ENCODE measurements at regions not wholly inside any gene's neighbourhood (a gene's known extent, or its start where the extent isn't known, plus 50 kb on each side); places are given as distances from the start of the nearest gene placed in this dataset.
A peak's percentile ranks its signal among the peaks of the same experiment; 100 is the strongest.

GRCh38 chr6:165055231-165055630 is 254.2 kb downstream of the C6orf118 start:
- Histone ChIP-seq H3K27me3 (ENCODE audit: insufficient read depth, low read depth) (no peaks in the 10 kb centered on the region), H2AFZ (ENCODE audit: low read depth) (no peak overlapping the region), H3K4me3 (IDR thresholded peaks at IDR 0.05; ENCODE audit: insufficient read depth, low read depth, low read length) (no peak overlapping the region), H3K27ac (no peak overlapping the region), H3K4me1 (ENCODE audit: low read depth, poor library complexity, severe bottlenecking) (no peaks in the 10 kb centered on the region), H3K36me3 (ENCODE audit: insufficient read depth) (no peaks in the 10 kb centered on the region), H3K9ac (no peak overlapping the region), H3K79me2 (ENCODE audit: insufficient read depth, low read depth) (no peaks in the 10 kb centered on the region), H4K20me1 (ENCODE audit: insufficient read depth) (no peaks in the 10 kb centered on the region), H3K4me2 (no peak overlapping the region)
- no peak for TF ChIP-seq CTCF (conservative IDR thresholded peaks at IDR 0.05; ENCODE audit: low read depth, low read length)

DNA sequence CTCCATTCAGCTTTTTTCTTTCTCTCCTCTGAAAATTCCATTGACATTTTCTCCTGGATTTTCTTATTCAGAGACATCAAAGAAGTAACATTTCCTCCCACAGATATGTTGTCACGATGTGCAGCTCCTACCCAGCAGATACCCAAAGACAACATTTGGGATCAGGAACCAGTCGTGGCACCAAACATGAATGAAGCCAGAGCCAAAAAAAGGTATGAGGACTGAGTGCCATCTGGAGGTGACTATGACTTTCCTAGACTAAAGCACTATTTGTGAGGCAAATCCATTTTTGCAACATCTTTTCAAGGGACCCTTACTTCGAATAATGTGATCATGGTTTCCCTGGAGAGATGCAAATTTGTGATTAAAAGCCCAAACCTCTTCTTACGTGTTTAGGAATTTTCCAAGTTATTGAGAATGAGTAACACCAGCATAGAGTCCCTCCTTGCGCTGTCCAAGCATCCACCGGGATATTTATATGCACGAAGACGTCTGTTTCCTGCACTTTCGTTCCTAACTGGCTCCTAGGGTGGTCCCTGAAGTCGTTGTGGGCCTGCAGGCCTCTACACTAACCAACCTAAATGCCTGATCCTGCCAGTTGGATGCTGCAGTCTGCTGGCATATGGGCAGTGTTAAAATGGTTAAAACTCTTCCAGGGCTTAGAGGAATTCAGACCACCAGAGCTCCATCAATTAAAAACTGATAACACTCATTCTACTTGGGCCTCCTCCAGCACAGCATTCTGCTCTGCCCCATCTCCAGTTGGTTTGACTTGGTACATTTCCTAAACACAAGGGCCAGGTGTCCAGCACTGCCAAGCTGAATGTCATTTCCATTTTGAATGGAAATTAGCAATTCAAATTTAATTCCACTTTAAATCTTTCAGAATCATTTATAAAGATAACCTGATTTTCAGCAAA is 256.6 kb downstream of the C6orf118 start:
- Histone ChIP-seq H2AFZ (ENCODE audit: low read depth) (no peak overlapping the region), H3K4me1 (ENCODE audit: low read depth, poor library complexity, severe bottlenecking) (no peaks in the 10 kb centered on the region), H3K4me2 (no peak overlapping the region), H3K9ac (no peak overlapping the region), H3K4me3 (IDR thresholded peaks at IDR 0.05; ENCODE audit: insufficient read depth, low read depth, low read length) (no peak overlapping the region), H3K27me3 (ENCODE audit: insufficient read depth, low read depth) (no peaks in the 10 kb centered on the region), H3K27ac (no peak overlapping the region), H3K79me2 (ENCODE audit: insufficient read depth, low read depth) (no peaks in the 10 kb centered on the region), H3K36me3 (ENCODE audit: insufficient read depth) (no peaks in the 10 kb centered on the region), H4K20me1 (ENCODE audit: insufficient read depth) (no peaks in the 10 kb centered on the region)
- no peak for TF ChIP-seq CTCF (conservative IDR thresholded peaks at IDR 0.05; ENCODE audit: low read depth, low read length)

DNA sequence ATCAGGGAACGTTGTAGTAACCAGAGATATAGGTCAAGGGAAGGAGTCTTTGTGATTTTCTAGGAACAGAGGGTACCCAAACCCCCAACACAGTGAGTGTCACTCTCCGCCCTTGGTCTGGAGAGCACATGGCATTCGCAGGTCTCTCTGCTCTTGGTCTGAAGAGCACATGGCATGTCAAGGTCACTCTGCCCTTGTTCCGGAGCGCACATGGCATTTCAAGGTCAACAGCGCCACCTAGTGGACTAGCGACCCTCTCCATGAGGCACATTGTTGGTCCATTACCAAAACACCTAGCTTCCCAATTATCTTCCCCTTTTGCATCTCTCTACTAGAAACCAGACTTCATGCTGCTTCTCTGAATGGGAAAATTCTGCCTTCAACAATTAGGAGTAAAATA is 260.0 kb downstream of the C6orf118 start:
- Histone ChIP-seq H3K9ac (no peak overlapping the region), H3K4me1 (ENCODE audit: low read depth, poor library complexity, severe bottlenecking) (no peaks in the 10 kb centered on the region), H2AFZ (ENCODE audit: low read depth) (peak overlapping the region; percentile 64), H3K36me3 (ENCODE audit: insufficient read depth) (no peaks in the 10 kb centered on the region), H4K20me1 (ENCODE audit: insufficient read depth) (no peaks in the 10 kb centered on the region), H3K4me3 (IDR thresholded peaks at IDR 0.05; ENCODE audit: insufficient read depth, low read depth, low read length) (no peak overlapping the region), H3K4me2 (no peak overlapping the region), H3K27ac (no peak overlapping the region), H3K27me3 (ENCODE audit: insufficient read depth, low read depth) (no peaks in the 10 kb centered on the region), H3K79me2 (ENCODE audit: insufficient read depth, low read depth) (no peaks in the 10 kb centered on the region)
- TF ChIP-seq CTCF (conservative IDR thresholded peaks at IDR 0.05; ENCODE audit: low read depth, low read length) = peak; percentile 86

DNA sequence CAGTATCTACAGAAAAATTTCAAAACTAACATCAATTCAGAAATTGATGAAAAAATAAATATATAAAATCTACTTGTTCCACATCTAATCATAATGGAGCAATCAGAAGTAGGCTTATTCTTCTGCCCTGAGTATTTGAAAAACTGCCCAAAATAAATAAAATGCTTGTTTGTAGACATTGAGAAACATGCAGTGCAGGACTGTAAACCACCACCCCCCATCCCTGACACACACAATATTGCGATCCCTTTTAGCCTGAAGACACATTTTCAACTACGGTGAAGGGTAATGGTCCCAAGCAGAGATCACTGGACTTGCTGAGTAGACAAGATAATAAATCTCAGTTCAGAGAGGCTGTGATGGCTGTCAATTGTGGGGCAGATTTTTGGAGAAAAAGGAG is 261.5 kb downstream of the C6orf118 start:
- Histone ChIP-seq H4K20me1 (ENCODE audit: insufficient read depth) (no peaks in the 10 kb centered on the region), H3K4me2 (no peak overlapping the region), H3K27ac (no peak overlapping the region), H3K4me3 (IDR thresholded peaks at IDR 0.05; ENCODE audit: insufficient read depth, low read depth, low read length) (no peak overlapping the region), H3K79me2 (ENCODE audit: insufficient read depth, low read depth) (no peaks in the 10 kb centered on the region), H2AFZ (ENCODE audit: low read depth) (no peak overlapping the region), H3K36me3 (ENCODE audit: insufficient read depth) (no peaks in the 10 kb centered on the region), H3K9ac (no peak overlapping the region), H3K27me3 (ENCODE audit: insufficient read depth, low read depth) (no peaks in the 10 kb centered on the region), H3K4me1 (ENCODE audit: low read depth, poor library complexity, severe bottlenecking) (no peaks in the 10 kb centered on the region)
- TF ChIP-seq CTCF (conservative IDR thresholded peaks at IDR 0.05; ENCODE audit: low read depth, low read length) = no peak
